AG09309 (cell line): ENCODE measurements at regions not wholly inside any gene's neighbourhood (a gene's known extent, or its start where the extent isn't known, plus 50 kb on each side); places are given as distances from the start of the nearest gene placed in this dataset.

Source experiments
- DNase-seq: peaks from one replicate; pipeline ENCODE4 v3.0.0-alpha.2; 2010; ENCODE audit warnings: low read depth
- H3K4me3 ChIP-seq: 2 replicates; pipeline ENCODE4 v1.5.1; 2011; ENCODE audit warnings: mild to moderate bottlenecking, low read depth, low read length, moderate library complexity; ENCODE audit not compliant: control insufficient read depth
- TF ChIP-seq, protein P1 (sequence below): IDR thresholded peaks from 2 replicates; pipeline ENCODE4 v1.5.1; 2011; ENCODE audit warnings: mild to moderate bottlenecking, low read depth, low read length, inconsistent platforms; ENCODE audit not compliant: insufficient read depth, control insufficient read depth; ENCODE audit errors: missing control alignments

DNA sequence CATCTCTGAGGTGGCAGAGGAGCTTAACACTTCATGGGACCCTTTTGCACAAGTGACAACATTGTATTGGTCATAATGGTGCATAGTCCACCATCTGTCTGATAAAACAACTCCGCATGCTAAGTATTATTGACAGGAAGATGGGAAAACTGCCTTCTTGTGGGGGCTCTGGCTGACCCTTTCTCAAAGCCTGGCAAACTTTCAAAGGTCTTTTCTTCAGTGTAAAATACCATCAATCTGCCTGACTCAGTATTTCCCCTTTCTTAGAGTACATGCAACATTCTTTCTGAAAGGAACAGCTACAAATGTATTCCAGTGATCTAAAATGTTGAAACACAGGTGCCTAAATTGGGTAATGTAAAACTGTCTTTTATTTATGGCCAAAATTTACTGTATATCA lies 89.1 kb downstream of the NAA11 start:
- DNase-seq, result no peak
- TF ChIP-seq, protein P1, sequence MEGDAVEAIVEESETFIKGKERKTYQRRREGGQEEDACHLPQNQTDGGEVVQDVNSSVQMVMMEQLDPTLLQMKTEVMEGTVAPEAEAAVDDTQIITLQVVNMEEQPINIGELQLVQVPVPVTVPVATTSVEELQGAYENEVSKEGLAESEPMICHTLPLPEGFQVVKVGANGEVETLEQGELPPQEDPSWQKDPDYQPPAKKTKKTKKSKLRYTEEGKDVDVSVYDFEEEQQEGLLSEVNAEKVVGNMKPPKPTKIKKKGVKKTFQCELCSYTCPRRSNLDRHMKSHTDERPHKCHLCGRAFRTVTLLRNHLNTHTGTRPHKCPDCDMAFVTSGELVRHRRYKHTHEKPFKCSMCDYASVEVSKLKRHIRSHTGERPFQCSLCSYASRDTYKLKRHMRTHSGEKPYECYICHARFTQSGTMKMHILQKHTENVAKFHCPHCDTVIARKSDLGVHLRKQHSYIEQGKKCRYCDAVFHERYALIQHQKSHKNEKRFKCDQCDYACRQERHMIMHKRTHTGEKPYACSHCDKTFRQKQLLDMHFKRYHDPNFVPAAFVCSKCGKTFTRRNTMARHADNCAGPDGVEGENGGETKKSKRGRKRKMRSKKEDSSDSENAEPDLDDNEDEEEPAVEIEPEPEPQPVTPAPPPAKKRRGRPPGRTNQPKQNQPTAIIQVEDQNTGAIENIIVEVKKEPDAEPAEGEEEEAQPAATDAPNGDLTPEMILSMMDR, result no peak
- no peak overlapping the region for H3K4me3 ChIP-seq

DNA sequence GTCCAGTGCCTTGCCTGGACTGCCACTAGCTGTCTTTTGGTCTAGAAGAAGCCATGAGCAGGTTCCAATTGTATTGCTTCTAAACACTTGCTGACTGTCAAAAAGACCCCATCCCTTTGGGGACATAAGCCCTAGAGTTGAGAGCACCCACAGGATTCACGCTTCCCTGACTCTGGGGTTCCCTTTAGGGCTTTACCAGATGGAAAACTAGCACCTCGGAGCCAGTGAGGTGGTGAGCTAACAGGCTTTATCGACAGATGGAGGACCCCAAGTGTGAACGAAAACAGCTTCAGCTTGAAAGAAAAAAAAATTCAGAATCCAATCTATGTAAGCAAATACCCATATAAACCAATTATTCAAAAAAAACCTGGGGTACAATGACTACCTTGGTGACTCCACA lies 90.8 kb downstream of the NAA11 start:
- DNase-seq, result no peak
- no peak overlapping the region for H3K4me3 ChIP-seq
- TF ChIP-seq, protein P1, result no peak

DNA sequence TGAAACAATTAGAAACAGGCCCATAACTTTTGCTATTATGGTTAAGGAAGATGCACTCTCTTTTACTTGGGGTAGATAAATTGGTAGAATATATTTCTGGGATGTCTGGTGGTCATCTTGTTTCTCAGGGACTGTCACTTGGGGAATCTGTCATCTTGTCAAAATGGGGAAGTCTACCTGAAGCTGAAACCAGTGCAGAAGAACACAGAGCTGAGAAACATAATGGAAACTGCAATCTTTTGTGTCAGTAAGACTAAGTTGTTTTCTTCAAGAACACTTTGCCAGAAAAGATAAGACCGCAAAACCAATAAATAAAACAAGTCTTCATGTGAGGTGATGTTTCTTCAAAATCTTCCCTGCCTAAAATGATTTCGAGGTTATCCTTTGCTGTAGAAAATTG lies 92.0 kb downstream of the NAA11 start:
- no peak overlapping the region for H3K4me3 ChIP-seq
- TF ChIP-seq, protein P1, result no peak
- DNase-seq, result no peak

DNA sequence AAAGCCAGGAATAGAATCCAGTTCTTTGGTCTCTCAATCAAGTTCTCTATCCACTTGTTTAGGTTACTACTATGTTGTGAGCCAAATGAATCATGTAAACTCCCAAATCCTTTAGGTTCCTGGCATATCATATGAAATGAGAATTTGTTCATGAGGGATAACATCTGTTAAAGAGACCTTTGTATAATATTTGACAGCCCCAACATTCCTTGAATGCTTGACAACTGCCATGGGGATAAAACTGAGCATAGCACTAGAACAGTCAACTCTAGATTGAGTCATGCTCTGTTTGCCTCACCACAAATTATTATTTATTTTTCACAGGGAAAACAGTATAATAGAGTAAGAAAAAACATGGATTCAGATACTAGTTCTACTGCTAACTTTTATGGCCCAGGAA lies 93.3 kb downstream of the NAA11 start:
- H3K4me3 ChIP-seq, result no peak overlapping the region
- TF ChIP-seq, protein P1, result no peak
- DNase-seq, result no peak

DNA sequence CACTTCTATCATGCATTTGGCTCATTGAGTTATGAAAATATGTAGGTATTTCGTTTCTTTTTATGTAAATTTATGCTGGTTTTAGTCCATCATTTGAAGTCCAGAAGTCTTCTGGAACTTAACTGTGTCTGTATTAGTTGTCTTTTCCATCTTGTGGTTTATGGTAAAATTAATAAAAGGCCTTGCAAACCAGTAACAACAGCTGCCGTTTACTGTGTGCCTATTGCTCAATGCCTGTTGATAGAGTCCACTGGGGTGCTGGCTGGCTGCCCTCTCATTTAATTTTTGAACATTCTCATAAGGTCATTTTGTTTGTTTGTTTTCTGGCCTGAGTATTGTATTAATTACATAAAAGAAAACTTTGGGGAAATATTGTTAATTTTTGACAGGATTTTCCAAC lies 98.0 kb downstream of the NAA11 start:
- H3K4me3 ChIP-seq, result no peak overlapping the region
- TF ChIP-seq, protein P1, result no peak
- no peak for DNase-seq

DNA sequence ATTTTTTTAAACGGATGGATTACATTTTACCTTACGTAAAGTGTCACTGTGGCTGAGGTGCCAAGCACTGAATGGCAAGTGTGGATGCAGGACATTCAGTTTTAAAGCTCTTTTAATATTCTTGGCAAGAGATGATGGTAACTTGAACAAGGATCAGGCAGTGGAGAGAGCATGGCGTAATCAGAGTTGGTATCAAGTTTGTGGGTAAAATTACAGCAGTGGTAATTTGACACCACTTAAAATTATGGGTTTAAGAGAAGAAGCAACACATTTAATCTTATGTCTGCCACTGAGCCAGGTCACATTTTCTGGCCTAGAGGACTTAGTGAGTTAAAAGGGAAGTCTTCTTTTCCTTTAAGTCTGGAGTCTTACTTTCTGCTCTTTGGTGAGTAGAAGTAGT lies 100.5 kb downstream of the NAA11 start:
- H3K4me3 ChIP-seq, result no peak overlapping the region
- no peak for DNase-seq
- TF ChIP-seq, protein P1, result no peak

DNA sequence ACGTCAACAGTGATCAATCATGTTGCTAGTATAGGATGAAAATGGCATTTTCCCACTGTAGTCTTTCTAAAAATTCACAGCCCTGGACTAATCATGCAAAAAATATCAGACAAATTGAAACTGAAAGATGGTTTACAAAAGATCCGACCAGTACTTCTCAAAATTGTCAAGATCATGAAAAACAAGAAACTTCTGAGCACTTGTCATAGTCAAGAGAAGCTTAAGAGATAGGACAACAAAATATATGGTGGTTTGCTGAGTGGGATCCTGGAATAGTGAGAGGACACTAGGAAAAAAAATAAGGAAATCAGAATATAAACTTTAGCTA lies 101.1 kb downstream of the NAA11 start:
- DNase-seq, result no peak
- H3K4me3 ChIP-seq, result no peak overlapping the region
- TF ChIP-seq, protein P1, result no peak
